Right lobe of liver (tissue), 6 donors: ENCODE measurements at regions not wholly inside any gene's neighbourhood (a gene's known extent, or its start where the extent isn't known, plus 50 kb on each side); places are given as distances from the start of the nearest gene placed in this dataset.
A peak's percentile ranks its signal among the peaks of the same experiment; 100 is the strongest.

ENCODE experiments used
- ATAC-seq, 4 donors: fragments of 200-7000 bp; cut with Tn5 transposase; one replicate each; pipeline ENCODE4 v1.9.1; 2020; ENCODE audit warnings: mild to moderate bottlenecking in 4 of 4, moderate library complexity in 4 of 4
- DNase-seq, 3 donors: peaks; one replicate each; pipeline ENCODE4 v3.0.0-alpha.2; 2020
- H3K27ac ChIP-seq, 3 donors: fragments of 200-600 bp; one replicate each; pipeline ENCODE4 v1.8.0; 2022
- H3K27me3 ChIP-seq, 2 donors: fragments of 200-600 bp; one replicate each; pipeline ENCODE4 v1.8.0; 2022
- H3K36me3 ChIP-seq, 4 donors: fragments of 200-600 bp; sonication (generic) in 1 of 4; one replicate each; pipeline versions ENCODE4 v1.5.1 to v1.8.0; 2017 to 2022; ENCODE audit warnings: control low read depth in 1 of 4
- H3K4me1 ChIP-seq, 4 donors: fragments of 200-600 bp; sonication (generic) in 1 of 4; one replicate each; pipeline versions ENCODE4 v1.5.1 to v1.8.0; 2017 to 2022; ENCODE audit warnings: control low read depth in 1 of 4
- H3K4me3 ChIP-seq, 3 donors: fragments of 200-600 bp; one replicate each; pipeline ENCODE4 v1.8.0; 2022
- H3K9me3 ChIP-seq, 4 donors: fragments of 200-600 bp; sonication (generic) in 1 of 4; one replicate each; pipeline versions ENCODE4 v1.5.1 to v1.8.0; 2017 to 2022; ENCODE audit warnings: control low read depth in 1 of 4
- CTCF ChIP-seq, 4 donors: fragments of 200-600 bp in 3 of 4; fragments of 450-650 bp in 1 of 4; IDR thresholded peaks; one replicate each; pipeline versions ENCODE4 v1.5.1 to v1.8.0; 2016 to 2022; ENCODE audit warnings: antibody characterized with exemption in 4 of 4, mild to moderate bottlenecking in 2 of 4
- POLR2A ChIP-seq: fragments of 450-650 bp; IDR thresholded peaks from one replicate; pipeline ENCODE4 v1.6.1; 2017; ENCODE audit warnings: antibody characterized with exemption, mild to moderate bottlenecking
- WGBS: methylation state at CpG from one replicate; pipeline ENCODE4 v1.1.6; 2018; ENCODE audit warnings: low coverage, low lambda C conversion rate; ENCODE audit not compliant: insufficient coverage; ENCODE audit errors: missing lambda C conversion rate; 5-methylcytosine and 5-hydroxymethylcytosine counted together
- intact Hi-C, 2 donors: fragments of 100-400 bp; cut with DNase I; formaldehyde crosslinking; loops; one replicate each; pipeline versions ENCODE4 v1.11.2 to v1.14.1; 2022
- donor health status: DM: no; HTN: yes; CAD: no.
- donor health status: DM: no; HTN: no; CAD: no.
- donor health status: DM: no; HTN: no; CAD: no.
- donor health status: DM: no; HTN: yes; CAD: no.
- donor health status: DM: no; HTN: yes; CAD: no.

- 60% methylated on average over 3 of the region's 4 CpGs for WGBS
- ATAC-seq (no peak), DNase-seq (no peak)
- H3K27ac ChIP-seq = no peak overlapping the region
- H3K27me3 ChIP-seq = no peaks in the 10 kb centered on the region
- TF ChIP-seq POLR2A (no peak), CTCF (IDR thresholded peaks at IDR 0.05) (no peak)
- H3K36me3 ChIP-seq = no peaks in the 10 kb centered on the region
- intact Hi-C loops = no loop called here
- no peaks in the 10 kb centered on the region for H3K9me3 ChIP-seq
- no peaks in the 10 kb centered on the region for H3K4me1 ChIP-seq
- no peak overlapping the region for H3K4me3 ChIP-seq
These were observed 241.2 kb downstream of the PCDH10 start for GRCh38 chr4:133390198-133390855.

DNA sequence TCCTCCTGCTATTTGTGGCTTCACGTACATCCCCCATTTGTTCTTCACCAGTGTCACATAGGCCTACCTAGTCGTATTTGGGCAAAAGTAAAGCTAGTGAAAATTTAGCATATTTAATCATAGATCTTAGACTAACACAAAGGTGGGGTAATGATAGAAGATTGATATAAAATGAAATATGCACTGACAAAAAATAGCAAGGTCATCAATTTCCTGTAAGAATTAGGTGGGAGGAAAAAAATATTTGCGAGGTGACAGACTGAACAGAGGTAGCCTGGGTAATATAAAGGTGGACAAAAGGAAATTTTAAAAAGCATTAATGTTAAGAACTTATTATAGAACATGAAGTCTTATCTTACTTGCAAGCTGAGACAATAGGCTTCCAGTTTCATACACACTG lies 239.9 kb downstream of the PCDH10 start:
- no peaks in the 10 kb centered on the region for H3K4me1 ChIP-seq
- no peak overlapping the region for H3K4me3 ChIP-seq
- H3K9me3 ChIP-seq = no peaks in the 10 kb centered on the region
- WGBS = 46% methylated on average over 3 of the region's 3 CpGs
- no peaks in the 10 kb centered on the region for H3K27me3 ChIP-seq
- intact Hi-C loops = no loop called here
- DNase-seq (no peak), ATAC-seq (no peak)
- H3K36me3 ChIP-seq = no peaks in the 10 kb centered on the region
- no peak for TF ChIP-seq CTCF (IDR thresholded peaks at IDR 0.05)
- no peak for TF ChIP-seq POLR2A
- H3K27ac ChIP-seq = no peak overlapping the region

GRCh38 chr4:133385161-133385954 lies 236.3 kb downstream of the PCDH10 start:
- DNase-seq (no peak), ATAC-seq (peak in 1 of 4 donors; percentile 32)
- no peak for TF ChIP-seq POLR2A
- no peak for TF ChIP-seq CTCF (IDR thresholded peaks at IDR 0.05)
- no peaks in the 10 kb centered on the region for H3K36me3 ChIP-seq
- intact Hi-C loops = no loop called here
- H3K27ac ChIP-seq = no peak overlapping the region
- no peaks in the 10 kb centered on the region for H3K27me3 ChIP-seq
- no peaks in the 10 kb centered on the region for H3K9me3 ChIP-seq
- 76% methylated on average over 4 of the region's 23 CpGs for WGBS
- H3K4me3 ChIP-seq = no peak overlapping the region
- H3K4me1 ChIP-seq = peaks cover 0 to 3% (median 0%) of the 10 kb centered on the region in 4 donors

DNA sequence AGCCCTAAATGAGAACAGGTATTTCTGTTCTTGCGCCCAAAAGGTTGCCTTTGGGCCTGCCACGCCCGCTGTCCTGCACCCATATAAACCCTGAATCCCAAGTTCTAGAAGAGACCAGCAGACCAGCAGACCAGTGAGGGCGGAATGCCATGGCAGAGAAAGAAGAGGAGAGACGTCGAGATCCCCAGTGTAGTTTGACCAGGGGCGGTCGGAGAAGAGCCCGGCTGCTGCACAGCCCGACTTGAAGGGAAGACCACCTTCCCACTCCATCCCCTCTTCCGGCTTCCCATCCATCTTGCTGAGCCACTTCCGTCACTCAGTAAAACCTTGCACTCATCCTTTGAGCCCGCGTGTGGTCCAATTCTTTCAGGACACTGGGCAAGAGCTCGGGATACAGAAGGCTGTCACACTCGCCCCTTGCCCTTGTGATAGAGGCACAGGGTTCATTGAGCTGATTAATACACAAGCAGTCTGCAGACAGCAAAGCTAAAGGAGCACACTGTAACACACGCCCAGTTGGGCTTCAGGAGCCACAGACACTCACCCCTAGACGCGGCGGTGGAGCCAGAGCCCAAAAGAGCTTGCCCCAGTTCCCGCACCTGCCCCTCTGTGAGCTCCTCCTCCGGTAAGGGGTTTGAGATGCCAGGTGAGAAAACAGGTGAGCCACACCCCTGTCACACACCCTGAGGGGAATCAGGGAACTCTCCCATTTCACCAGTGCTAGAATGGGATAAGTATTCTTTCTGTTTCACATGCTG lies 230.8 kb downstream of the PCDH10 start:
- no peak overlapping the region for H3K4me3 ChIP-seq
- no peaks in the 10 kb centered on the region for H3K27me3 ChIP-seq
- TF ChIP-seq CTCF (IDR thresholded peaks at IDR 0.05) (no peak), POLR2A (no peak)
- 100% methylated on average over 3 of the region's 22 CpGs for WGBS
- H3K9me3 ChIP-seq = no peaks in the 10 kb centered on the region
- ATAC-seq (no peak), DNase-seq (no peak)
- H3K27ac ChIP-seq = no peak overlapping the region
- H3K36me3 ChIP-seq = no peaks in the 10 kb centered on the region
- H3K4me1 ChIP-seq = peaks cover 0 to 3% (median 0%) of the 10 kb centered on the region in 4 donors
- intact Hi-C loops = no loop called here
